ENCODE measurements at regions not wholly inside any gene's neighbourhood (a gene's known extent, or its start where the extent isn't known, plus 50 kb on each side); places are given as distances from the start of the nearest gene placed in this dataset.

- no peak for DNase-seq (ENCODE audit: low read depth)
- no peak for TF ChIP-seq CTCF (conservative IDR thresholded peaks at IDR 0.05; ENCODE audit: low read depth, low read length)
- H3K4me3 ChIP-seq (ENCODE audit: low read depth, low read length): no peak overlapping the region
These were observed 70.4 kb upstream of the ROBO2 start for GRCh38 chr3:76969471-76969870.

GRCh38 chr3:76969996-76970615, 69.8 kb upstream of the ROBO2 start:
- no peak overlapping the region for H3K4me3 ChIP-seq (ENCODE audit: low read depth, low read length)
- no peak for TF ChIP-seq CTCF (conservative IDR thresholded peaks at IDR 0.05; ENCODE audit: low read depth, low read length)

GRCh38 chr3:76972624-76973296, 67.1 kb upstream of the ROBO2 start:
- TF ChIP-seq CTCF (conservative IDR thresholded peaks at IDR 0.05; ENCODE audit: low read depth, low read length): no peak
- no peak for DNase-seq (ENCODE audit: low read depth)
- no peak overlapping the region for H3K4me3 ChIP-seq (ENCODE audit: low read depth, low read length)

More at GRCh38 chr3:76969996-76970615, 69.8 kb upstream of the ROBO2 start:
- no peak for DNase-seq (ENCODE audit: low read depth)

- DNase-seq (ENCODE audit: low read depth): no peak
- H3K4me3 ChIP-seq (ENCODE audit: low read depth, low read length): no peak overlapping the region
- TF ChIP-seq CTCF (conservative IDR thresholded peaks at IDR 0.05; ENCODE audit: low read depth, low read length): no peak
These were observed 62.9 kb upstream of the ROBO2 start for GRCh38 chr3:76976996-76977395.

GRCh38 chr3:76985645-76986044, 54.3 kb upstream of the ROBO2 start:
- no peak for TF ChIP-seq CTCF (conservative IDR thresholded peaks at IDR 0.05; ENCODE audit: low read depth, low read length)
- no peak overlapping the region for H3K4me3 ChIP-seq (ENCODE audit: low read depth, low read length)
- no peak for DNase-seq (ENCODE audit: low read depth)

GRCh38 chr3:76986876-76987474, 52.9 kb upstream of the ROBO2 start:
- no peak overlapping the region for H3K4me3 ChIP-seq (ENCODE audit: low read depth, low read length)
- no peak for TF ChIP-seq CTCF (conservative IDR thresholded peaks at IDR 0.05; ENCODE audit: low read depth, low read length)
- no peak for DNase-seq (ENCODE audit: low read depth)
